ENCODE measurements at regions not wholly inside any gene's neighbourhood (a gene's known extent, or its start where the extent isn't known, plus 50 kb on each side); places are given as distances from the start of the nearest gene placed in this dataset.

DNA sequence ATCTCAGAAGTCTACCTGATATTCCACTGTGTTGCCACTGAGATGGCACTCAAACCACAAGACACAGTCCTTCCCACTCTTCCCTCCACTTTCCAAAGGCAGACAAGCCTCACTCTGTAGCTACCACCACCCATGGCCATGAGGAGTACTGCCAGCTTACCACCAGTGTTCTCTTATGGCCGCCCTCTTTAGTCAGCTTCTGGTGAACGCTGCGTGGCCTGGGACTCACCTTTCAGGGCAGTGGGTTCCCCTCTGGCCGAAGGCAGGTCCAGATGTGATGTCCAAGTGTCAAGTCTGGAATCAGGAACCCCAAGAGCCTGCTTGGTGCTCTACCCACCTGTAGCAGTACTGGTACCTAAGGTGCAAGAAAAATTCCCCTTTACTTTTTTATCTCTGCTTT lies 580.8 kb downstream of the LRRIQ3 start:
- H3K4me3 ChIP-seq: no peak overlapping the region
- CTCF ChIA-PET: no interaction called here
- WGBS (ENCODE audit: missing lambda C conversion rate): 5% methylated on average over 4 of the region's 4 CpGs
- H3K4me2 ChIP-seq: no peak overlapping the region
- POLR2A ChIA-PET: no interaction called here
- H3K4me1 ChIP-seq: no peaks in the 10 kb centered on the region
- H3K27ac ChIP-seq: no peak overlapping the region
- DNase-seq (ENCODE audit: low read depth in 1 of 2, low spot score in 1 of 2): no peak
- H3K9me3 ChIP-seq: no peaks in the 10 kb centered on the region
- no peak for ATAC-seq
- FAIRE-seq: no peak
- TF ChIP-seq SREBF2 (IDR thresholded peaks at IDR 0.05) (no peak), JUNB (IDR thresholded peaks at IDR 0.05) (no peak), CEBPB (IDR thresholded peaks at IDR 0.05) (no peak), ZFP36 (IDR thresholded peaks at IDR 0.05; ENCODE audit: borderline replicate concordance, partially characterized antibody) (no peak), RARB (CRISPR knock-in tag; IDR thresholded peaks at IDR 0.05) (no peak)

DNA sequence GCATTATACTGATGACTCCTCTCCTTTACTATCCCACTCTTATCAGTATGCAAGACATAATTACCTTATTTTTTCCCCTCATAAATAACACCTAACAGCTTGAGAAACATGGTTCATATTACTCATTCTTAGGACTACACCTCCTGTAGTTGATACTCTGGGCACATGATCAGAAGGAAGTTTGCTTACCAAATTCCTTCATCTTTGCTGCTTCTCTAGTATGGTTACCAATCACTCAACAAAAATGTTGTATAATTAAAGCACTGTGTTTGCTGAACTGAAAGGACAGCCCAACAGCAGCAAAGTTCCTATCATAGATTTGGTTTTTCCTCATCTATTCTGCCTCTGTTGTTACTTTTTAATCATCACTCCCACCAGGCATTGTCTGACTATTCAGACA lies 586.3 kb downstream of the LRRIQ3 start:
- DNase-seq (ENCODE audit: low read depth in 1 of 2, low spot score in 1 of 2) (no peak), FAIRE-seq (no peak), ATAC-seq (no peak)
- H3K4me1 ChIP-seq: no peaks in the 10 kb centered on the region
- no peak overlapping the region for H3K27ac ChIP-seq
- POLR2A ChIA-PET: no interaction called here
- CTCF ChIA-PET: no interaction called here
- no peak overlapping the region for H3K4me2 ChIP-seq
- H3K4me3 ChIP-seq: no peak overlapping the region
- TF ChIP-seq RAD21 (conservative IDR thresholded peaks at IDR 0.05 in 1 of 2, IDR thresholded peaks at IDR 0.05 in 1 of 2) (no peak), JUN (IDR thresholded peaks at IDR 0.05) (no peak), EP300 (IDR thresholded peaks at IDR 0.05) (no peak), POLR2A (IDR thresholded peaks at IDR 0.05; ENCODE audit: low read length) (no peak), TP53 (CRISPR knock-in tag; IDR thresholded peaks at IDR 0.05) (no peak), NR3C1 (IDR thresholded peaks at IDR 0.05) (no peak), NFE2L2 (conservative IDR thresholded peaks at IDR 0.05; ENCODE audit: low read length) (no peak), HEYL (CRISPR knock-in tag; IDR thresholded peaks at IDR 0.05) (no peak)
- TF ChIP-seq, protein P1, sequence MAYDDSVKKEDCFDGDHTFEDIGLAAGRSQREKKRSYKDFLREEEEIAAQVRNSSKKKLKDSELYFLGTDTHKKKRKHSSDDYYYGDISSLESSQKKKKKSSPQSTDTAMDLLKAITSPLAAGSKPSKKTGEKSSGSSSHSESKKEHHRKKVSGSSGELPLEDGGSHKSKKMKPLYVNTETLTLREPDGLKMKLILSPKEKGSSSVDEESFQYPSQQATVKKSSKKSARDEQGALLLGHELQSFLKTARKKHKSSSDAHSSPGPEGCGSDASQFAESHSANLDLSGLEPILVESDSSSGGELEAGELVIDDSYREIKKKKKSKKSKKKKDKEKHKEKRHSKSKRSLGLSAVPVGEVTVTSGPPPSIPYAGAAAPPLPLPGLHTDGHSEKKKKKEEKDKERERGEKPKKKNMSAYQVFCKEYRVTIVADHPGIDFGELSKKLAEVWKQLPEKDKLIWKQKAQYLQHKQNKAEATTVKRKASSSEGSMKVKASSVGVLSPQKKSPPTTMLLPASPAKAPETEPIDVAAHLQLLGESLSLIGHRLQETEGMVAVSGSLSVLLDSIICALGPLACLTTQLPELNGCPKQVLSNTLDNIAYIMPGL (CRISPR knock-in tag; IDR thresholded peaks at IDR 0.05; ENCODE audit: borderline replicate concordance): no peak
- TF ChIP-seq, protein P2, sequence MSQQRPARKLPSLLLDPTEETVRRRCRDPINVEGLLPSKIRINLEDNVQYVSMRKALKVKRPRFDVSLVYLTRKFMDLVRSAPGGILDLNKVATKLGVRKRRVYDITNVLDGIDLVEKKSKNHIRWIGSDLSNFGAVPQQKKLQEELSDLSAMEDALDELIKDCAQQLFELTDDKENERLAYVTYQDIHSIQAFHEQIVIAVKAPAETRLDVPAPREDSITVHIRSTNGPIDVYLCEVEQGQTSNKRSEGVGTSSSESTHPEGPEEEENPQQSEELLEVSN (IDR thresholded peaks at IDR 0.05; ENCODE audit: borderline replicate concordance, low read depth): no peak
- no peaks in the 10 kb centered on the region for H3K9me3 ChIP-seq

DNA sequence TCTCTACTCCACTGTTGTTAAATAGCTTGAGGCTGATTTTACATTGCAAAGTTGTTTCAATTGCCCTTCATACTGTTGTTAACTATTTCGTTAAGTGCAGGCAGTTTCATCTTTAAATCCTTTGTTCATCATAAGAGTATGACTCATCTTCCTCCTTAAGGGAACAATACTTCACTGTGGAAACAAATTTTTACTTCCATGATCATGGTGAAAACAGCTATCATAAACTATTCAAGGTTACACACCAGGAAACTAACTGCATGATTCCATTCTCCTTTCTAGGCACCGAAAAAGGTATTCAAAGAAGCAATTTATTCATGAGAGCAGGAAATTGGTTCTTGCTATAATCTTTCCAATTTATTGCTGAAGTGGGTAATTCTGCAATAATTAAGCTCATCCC lies 593.2 kb downstream of the LRRIQ3 start:
- TF ChIP-seq SREBF2 (IDR thresholded peaks at IDR 0.05) (no peak), PHF8 (IDR thresholded peaks at IDR 0.05; ENCODE audit: borderline replicate concordance, low read depth) (no peak), FOSL2 (IDR thresholded peaks at IDR 0.05) (no peak), FOSL2 (CRISPR knock-in tag; IDR thresholded peaks at IDR 0.05) (0 out of 2 replicates have a peak, but pooled peaks have one; percentile 25), RAD21 (conservative IDR thresholded peaks at IDR 0.05 in 1 of 2, IDR thresholded peaks at IDR 0.05 in 1 of 2) (no peak), POLR2AphosphoS2 (conservative IDR thresholded peaks at IDR 0.05; ENCODE audit: low read length) (no peak), NPAS2 (CRISPR knock-in tag; IDR thresholded peaks at IDR 0.05; ENCODE audit: borderline replicate concordance) (no peak)
- H3K4me2 ChIP-seq: no peak overlapping the region
- no peaks in the 10 kb centered on the region for H3K4me1 ChIP-seq
- ChIA-PET CTCF (no interaction called here), POLR2A (no interaction called here)
- H3K4me3 ChIP-seq: no peak overlapping the region
- no peaks in the 10 kb centered on the region for H3K9me3 ChIP-seq
- ATAC-seq: no peak
- no peak overlapping the region for H3K27ac ChIP-seq
- no peak for DNase-seq (ENCODE audit: low read depth in 1 of 2, low spot score in 1 of 2)
- FAIRE-seq: no peak
- 7% methylated on average over 2 of the region's 2 CpGs for WGBS (ENCODE audit: missing lambda C conversion rate)

DNA sequence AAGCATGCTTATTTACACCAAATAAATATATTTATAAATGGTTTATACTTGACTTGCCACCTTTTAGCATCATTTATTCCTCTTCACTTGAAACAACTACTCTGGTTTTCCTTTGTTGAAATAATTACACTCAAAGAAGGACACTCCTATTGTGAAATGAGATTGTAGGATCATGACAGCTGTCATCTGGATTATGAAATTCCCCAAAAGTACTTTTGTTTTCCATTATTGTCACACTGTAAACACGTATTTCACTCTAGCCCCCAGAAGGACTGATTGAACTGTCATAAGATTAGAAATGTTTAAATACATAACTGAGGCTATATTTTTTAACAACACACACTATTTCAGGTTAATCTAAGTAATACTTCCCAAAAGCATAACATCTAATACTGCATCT lies 593.8 kb downstream of the LRRIQ3 start:
- no peaks in the 10 kb centered on the region for H3K4me1 ChIP-seq
- POLR2A ChIA-PET: no interaction called here
- no peak for TF ChIP-seq EHMT2 (IDR thresholded peaks at IDR 0.05; ENCODE audit: low read depth)
- TF ChIP-seq ZFP36 (IDR thresholded peaks at IDR 0.05; ENCODE audit: borderline replicate concordance, partially characterized antibody): no peak
- TF ChIP-seq, protein P3, sequence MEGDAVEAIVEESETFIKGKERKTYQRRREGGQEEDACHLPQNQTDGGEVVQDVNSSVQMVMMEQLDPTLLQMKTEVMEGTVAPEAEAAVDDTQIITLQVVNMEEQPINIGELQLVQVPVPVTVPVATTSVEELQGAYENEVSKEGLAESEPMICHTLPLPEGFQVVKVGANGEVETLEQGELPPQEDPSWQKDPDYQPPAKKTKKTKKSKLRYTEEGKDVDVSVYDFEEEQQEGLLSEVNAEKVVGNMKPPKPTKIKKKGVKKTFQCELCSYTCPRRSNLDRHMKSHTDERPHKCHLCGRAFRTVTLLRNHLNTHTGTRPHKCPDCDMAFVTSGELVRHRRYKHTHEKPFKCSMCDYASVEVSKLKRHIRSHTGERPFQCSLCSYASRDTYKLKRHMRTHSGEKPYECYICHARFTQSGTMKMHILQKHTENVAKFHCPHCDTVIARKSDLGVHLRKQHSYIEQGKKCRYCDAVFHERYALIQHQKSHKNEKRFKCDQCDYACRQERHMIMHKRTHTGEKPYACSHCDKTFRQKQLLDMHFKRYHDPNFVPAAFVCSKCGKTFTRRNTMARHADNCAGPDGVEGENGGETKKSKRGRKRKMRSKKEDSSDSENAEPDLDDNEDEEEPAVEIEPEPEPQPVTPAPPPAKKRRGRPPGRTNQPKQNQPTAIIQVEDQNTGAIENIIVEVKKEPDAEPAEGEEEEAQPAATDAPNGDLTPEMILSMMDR (IDR thresholded peaks at IDR 0.05): no peak
- no peak for TF ChIP-seq NFE2L2 (conservative IDR thresholded peaks at IDR 0.05; ENCODE audit: low read length)
- TF ChIP-seq HDAC2 (IDR thresholded peaks at IDR 0.05): no peak
- TF ChIP-seq, protein P4, sequence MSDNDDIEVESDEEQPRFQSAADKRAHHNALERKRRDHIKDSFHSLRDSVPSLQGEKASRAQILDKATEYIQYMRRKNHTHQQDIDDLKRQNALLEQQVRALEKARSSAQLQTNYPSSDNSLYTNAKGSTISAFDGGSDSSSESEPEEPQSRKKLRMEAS (IDR thresholded peaks at IDR 0.05): no peak
- TF ChIP-seq MYC (IDR thresholded peaks at IDR 0.05; ENCODE audit: borderline replicate concordance, low read length): no peak
- no peak for TF ChIP-seq EHF (CRISPR knock-in tag; IDR thresholded peaks at IDR 0.05)
- no peak for TF ChIP-seq FOXS1 (CRISPR knock-in tag; IDR thresholded peaks at IDR 0.05)
- CTCF ChIA-PET: no interaction called here
- no peak overlapping the region for H3K4me2 ChIP-seq
- no peak overlapping the region for H3K4me3 ChIP-seq
- DNase-seq (ENCODE audit: low read depth in 1 of 2, low spot score in 1 of 2) (no peak), FAIRE-seq (no peak), ATAC-seq (no peak)
- no peaks in the 10 kb centered on the region for H3K9me3 ChIP-seq
- 0% methylated on average over 1 of the region's 1 CpG for WGBS (ENCODE audit: missing lambda C conversion rate)
- H3K27ac ChIP-seq: no peak overlapping the region
